HG03354 (cell line): ENCODE measurements at regions not wholly inside any gene's neighbourhood (a gene's known extent, or its start where the extent isn't known, plus 50 kb on each side); places are given as distances from the start of the nearest gene placed in this dataset.
"Not testable (repeated sequence)": the region's sequence is repeated elsewhere in the genome, so short reads cannot be mapped to it uniquely, and the experiment has no call there.

Experiments used
- ATAC-seq: cut with Tn5 transposase; IDR thresholded peaks from one replicate; pipeline ENCODE4 v1.9.1; 2021; ENCODE audit warnings: mild to moderate bottlenecking; ENCODE audit not compliant: unreplicated experiment, poor library complexity, severe bottlenecking

DNA sequence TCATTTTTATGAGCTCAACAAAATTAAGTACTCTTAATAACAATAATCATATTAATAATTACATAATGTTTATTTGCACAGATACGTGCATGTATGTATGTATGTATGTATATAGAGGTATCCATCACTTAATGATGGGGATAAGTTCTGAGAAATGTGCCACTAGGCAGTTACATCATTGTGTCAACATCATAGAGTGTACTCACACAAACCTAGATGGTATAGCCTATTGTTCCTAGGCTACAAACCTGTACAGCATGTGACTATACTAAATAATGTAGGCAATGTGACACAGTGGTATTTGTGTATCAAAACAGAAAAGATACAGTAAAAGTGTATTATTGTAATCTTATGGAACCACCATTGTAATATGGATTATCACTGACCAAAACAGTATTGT lies 874.7 kb upstream of the GBE1 start:
- no peak for ATAC-seq

DNA sequence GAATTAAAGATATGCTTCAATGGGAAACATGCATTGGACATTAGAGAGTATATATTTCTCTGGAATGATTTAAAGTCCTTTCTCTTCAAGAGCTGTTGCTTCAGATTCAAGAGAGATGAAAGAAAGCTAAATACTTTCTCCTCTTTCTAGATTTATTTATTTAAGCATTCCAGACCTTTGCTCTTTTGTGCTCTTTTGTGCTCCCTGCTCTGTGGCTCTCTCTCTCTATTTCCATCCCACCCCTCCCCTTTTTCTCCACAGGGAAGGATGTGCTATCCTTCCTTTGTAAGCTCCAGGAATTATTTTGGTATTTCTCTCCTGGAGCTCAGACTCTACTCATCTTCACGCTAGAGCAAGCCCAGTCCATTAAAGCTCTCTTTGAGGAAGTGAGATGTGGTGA lies 871.9 kb upstream of the GBE1 start:
- no peak for ATAC-seq

DNA sequence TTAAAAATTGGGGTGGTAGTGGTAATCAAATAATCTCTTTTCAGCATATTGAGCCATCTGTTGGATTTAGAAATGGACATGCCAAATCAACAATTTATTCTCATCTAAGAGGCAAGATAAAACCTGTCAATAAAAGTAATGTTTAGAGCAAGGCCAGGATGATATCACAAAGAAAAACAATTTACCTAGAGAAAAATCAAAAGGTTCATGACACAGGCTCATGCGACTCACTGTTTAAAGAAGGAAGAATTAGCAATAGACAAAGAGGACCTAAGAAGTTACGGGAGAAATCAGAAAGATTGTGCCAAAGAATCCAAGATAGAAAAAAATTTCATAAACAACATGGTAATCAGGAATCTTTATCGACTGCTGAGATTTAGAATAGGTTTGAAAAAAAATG lies 868.5 kb upstream of the GBE1 start:
- no peak for ATAC-seq

DNA sequence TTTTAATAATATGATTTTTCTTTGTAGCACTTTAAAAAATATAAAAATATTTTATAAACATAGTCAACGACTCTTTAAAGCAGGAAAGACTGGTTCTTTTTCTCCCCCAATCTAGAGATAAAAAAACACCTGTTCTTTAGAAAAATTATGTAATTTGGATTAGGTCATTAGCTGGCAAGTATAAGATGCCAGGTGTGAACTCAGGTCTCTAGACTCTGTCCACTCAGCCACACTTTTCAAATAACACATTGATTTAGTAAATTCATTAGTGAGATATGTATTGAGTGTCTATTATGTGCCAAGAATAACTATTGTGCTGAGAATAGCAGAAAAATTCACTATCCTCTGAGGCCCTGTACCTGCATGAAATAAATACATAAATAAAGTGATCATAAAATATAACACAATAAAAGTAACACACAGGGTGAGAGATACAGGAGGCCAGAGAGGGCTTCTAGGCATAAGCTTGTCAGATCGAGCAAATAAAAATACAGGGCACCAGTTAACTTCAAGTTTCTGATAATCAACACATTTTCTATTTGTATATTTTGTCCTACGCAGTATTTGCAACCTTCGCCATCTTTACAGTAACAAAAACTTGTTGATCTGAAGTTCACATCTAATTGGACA lies 867.1 kb upstream of the GBE1 start:
- ATAC-seq, result no peak

DNA sequence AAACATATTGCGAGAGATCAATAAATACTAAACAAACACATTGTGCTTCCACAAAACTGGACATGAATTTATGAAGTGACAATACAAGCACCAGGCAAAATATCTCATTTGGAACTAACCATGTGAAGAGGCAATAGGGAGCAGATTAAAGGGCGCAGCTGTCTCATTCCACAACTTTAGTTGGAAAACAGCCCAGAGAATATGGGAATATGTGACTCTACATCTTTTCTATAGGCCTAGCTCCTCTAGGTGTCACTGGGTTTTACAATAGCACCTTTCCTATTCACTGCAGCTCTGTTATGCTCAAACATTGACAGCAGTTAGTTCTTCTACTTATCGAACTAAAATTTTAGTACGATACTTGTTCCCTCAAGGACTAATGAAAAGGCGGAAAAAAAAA lies 866.3 kb upstream of the GBE1 start:
- ATAC-seq, result no peak

DNA sequence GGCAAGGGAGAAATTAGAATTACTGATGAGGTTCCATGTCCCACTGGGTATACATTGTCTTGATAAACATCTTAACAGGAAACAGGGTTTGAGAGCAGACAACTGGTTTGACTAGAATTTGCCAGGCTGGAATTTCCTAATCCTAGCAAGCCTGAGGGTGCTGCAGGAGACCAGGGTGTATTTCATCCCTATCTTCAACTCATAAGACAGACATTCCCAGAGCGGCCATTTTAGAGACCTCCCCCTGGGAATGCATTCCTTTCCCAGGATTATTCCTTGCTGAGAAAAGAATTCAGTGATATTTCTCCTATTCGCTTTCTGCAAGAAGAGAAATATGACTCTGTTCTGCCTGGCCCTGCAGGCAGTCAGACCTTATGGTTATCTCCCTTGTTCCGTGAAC lies 859.3 kb upstream of the GBE1 start:
- not testable (repeated sequence) for ATAC-seq

DNA sequence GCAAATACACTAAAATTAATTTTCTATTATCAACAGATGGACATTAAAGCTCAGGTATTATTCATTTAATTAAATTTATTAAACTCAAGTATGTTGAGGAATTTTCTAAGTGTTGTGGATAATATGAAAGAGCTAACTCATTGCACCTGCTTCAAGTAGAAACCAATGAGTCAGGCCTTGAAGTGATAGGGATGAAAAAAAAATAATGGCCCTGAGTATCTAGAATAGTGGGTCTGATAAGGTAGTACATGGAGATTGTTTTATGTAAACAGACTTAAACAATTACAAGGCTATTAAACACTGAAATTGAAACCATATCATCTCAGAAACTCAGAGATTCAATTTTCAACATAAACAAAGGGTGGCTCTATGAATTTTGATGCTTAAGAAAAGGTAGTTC lies 857.1 kb upstream of the GBE1 start:
- no peak for ATAC-seq

DNA sequence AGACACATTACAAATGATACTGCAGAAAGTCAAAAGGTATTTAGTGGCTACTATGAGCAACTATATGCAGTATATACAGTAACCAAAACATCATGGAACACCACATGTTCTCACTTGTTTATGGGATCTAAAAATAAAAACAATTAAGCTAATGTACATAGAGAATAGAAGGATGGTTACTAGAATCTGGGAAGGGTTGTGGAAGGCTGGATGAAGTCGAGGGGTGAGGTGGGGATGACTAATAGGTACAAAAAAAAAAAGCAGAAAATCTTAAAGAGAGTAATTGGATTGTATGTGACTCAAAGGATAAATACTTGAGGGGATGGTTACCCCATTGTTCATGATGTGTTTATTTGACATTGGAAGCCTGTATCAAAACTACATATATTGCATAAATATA lies 848.8 kb upstream of the GBE1 start:
- ATAC-seq, result no peak

DNA sequence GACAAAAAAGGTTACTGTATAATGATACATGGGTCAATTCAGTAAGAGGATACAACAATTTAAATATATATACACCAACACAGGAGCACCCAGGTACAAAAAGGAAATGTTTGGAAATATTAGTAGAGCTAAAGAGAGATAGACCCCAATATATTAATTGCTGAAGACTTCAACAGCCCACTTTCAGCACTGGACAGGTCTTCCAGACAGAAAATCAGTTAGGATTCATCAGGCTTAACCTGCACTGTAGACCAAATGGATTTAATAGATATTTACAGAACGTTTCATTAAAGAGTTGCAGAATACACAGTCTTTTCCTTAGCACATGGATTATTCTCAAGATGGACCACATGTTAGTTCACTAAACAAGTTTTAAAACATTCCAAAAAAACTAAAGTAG lies 845.9 kb upstream of the GBE1 start:
- ATAC-seq, result no peak

DNA sequence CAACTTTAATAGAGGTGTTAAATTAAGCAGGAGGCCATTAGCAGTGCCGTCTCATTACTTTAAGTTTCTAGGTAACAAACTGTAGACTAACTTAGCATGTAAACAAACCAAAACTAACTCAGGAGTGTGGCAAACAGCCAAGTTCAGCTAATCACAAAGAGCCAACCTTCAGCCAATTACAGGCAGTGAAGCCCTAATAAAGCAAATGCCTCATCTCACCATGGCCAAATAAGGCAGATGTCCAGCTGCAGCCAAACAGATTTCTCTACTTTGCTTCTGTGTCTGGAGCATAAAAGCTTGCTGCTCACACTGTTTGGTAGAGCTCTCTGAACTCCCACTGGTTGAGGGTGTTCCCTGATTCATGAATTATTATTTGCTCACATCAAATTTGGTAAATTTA lies 835.4 kb upstream of the GBE1 start:
- no peak for ATAC-seq

DNA sequence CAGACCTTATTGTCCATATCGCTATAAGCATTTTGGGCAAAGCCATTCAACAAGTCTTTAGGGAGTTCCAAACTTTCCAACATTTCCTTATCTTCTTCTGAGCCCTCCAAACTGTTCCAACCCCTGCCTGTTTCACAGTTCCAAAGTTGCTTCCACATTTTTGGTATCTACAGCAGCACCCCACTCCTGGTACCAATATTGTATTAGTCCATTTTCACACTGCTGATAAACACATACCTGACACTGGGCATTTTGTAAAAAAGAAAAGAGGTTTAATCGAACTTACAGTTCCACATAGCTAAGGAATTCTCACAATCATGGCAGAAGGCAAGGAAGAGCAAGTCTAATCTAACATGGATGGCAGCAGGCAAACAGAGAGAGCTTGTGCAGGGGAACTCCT lies 834.1 kb upstream of the GBE1 start:
- no peak for ATAC-seq

DNA sequence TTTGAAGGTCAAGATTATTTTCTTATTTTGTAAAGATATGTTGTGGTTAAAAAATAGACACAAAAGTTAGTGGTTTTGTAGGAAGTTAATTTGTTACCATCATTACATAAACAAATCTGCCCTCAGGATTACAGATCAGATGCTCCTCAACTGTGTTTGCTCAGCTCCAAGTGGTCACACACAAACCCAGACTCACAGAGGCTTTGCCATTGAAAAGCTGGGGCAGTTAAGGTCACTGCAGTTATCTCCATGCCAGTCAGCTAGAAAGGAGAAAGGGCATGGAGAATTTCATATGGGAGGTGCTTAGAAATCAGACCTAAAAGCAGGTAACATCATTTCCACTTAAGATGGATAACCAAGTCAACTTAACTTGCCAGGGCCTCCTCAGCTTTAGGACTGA lies 825.7 kb upstream of the GBE1 start:
- no peak for ATAC-seq

DNA sequence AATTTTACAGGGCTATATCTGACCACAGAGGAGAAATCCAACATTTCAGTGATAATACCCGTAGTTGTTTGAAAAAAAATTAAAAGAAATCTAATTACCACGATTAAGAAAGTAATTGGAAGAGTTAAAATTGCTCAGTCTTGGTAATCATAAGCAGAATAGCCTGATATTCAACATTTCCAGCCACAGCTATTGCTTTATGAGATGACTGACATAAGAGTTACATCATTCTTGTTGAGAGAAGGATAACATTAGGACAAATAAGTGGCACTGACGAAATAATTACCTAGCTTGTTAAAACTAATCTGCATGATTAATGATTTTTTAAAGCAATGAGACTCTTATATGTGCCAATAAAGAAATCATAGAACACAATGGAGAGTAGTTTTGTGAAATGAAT lies 825.0 kb upstream of the GBE1 start:
- no peak for ATAC-seq

DNA sequence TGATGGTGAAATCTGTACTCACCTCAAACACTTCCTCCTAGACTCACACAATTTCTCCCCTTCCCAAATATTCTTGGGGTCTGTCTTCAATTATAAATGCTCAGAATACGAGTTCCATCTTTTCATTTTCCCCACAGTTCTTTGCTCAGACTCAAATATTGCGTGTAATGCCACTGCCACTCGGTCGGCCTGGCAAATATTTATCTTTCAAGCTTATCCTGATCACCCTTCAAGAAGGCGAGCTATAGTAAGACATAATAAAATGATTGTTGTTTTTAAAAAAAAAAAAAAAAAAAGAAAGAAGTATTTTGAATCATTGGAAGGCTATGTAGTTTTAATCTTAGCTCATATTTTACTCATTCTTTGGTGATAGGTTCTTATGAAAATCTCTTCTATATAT lies 824.6 kb upstream of the GBE1 start:
- ATAC-seq, result not testable (repeated sequence)

DNA sequence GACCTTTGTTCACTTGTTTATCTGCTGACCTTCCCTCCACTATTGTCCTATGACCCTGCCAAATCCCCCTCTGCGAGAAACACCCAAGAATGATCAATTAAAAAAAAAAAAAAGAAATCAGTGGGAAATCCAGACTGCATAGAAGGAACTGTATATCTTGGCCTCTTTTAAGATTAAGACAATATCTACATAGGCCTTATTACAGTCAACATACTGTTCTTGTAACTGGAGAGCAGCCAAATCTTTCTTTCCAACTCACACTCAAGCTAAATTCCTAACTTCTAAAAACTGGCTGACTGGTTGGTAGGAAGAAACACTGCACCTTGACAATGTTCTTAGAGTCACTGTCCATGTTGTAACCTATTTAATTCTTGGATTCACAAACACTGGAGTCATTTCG lies 824.1 kb upstream of the GBE1 start:
- ATAC-seq, result not testable (repeated sequence)

DNA sequence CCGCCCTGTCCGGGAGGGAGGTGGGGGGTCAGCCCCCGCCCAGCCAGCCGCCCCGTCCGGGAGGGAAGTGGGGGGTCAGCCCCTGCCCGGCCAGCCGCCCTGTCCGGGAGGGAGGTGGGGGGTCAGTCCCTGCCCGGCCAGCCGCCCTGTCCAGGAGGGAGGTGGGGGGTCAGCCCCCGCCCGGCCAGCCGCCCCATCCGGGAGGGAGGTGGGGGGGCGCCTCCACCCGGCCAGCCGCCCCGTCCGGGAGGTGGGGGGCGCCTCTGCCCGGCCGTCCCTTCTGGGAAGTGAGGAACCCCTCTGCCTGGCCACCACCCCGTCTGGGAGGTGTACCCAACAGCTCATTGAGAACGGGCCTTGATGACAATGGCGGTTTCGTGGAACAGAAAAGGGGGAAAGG lies 823.4 kb upstream of the GBE1 start:
- not testable (repeated sequence) for ATAC-seq

DNA sequence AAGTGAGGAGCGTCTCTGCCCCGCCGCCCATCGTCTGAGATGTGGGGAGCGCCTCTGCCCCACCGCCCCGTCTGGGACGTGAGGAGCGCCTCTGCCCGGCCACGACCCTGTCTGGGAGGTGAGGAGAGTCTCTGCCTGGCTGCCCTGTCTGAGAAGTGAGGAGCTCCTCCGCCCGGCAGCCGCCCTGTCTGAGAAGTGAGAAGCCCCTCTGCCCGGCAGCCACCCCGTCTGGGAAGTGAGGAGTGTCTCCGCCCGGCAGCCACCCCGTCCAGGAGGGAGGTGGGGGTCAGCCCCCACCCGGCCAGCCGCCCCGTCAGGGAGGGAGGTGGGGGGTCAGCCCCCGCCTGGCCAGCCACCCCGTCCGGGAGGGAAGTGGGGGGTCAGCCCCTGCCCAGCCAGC lies 823.0 kb upstream of the GBE1 start:
- not testable (repeated sequence) for ATAC-seq

DNA sequence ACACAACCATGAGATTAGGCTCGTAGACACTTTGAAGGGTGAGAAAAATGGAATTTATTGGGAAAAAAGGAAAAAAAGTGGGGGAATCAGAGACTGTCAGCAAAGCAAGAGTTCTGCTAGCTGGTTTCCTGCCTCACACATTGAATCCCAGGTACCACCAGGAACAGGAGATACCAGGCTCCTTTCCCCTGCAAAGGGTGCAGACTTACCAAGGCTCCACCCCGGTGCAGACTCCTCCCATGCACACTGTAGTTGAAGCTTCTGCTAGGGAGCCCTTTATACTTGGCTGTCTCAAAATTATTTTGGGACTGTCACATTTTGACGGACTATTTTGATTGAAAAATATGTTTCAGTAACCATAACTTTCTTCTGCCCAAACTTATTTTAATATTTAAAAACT lies 819.9 kb upstream of the GBE1 start:
- no peak for ATAC-seq

DNA sequence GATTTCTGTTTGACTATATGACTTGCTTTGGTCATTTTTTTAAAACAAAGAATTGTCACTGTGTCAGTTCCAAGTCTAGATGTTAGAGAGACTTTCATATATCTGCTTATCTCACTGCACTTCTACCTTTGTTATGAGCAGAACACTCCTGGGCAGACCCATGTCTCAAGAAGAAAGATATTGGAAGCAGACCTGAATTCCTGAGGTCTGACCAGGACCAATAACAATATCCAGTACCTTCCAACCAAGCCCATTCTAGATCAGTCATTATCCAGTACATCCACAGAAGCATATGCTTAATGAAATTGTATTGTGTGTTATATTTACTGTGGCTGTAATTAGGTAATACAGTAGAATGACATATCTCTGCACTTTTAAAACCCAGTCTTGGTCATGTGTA lies 811.3 kb upstream of the GBE1 start:
- no peak for ATAC-seq

DNA sequence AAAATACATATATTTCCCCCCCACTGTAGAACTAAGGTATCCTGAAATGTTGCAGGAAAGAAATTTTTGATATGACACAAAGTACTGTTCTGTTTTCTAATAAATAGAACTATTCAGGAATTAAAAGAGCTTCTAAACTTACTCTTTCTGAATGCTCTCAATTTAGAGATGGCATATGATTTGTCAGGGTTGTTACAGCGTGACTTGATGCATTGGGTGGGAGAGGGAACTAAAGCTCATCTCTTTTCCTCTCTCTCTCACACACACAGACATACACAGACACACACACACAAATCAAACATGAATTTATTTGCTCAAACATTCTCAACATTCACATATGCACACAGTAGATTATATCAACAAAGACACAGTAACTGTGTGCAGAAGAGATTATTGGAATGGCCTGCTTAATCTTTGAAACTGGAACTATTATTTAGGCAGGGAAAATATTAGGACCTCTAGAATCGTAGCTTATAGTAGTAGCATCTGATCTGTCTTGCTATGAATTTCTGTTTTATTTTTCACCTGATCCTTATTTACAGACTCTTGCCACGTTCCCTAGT lies 807.4 kb upstream of the GBE1 start:
- ATAC-seq, result no peak

DNA sequence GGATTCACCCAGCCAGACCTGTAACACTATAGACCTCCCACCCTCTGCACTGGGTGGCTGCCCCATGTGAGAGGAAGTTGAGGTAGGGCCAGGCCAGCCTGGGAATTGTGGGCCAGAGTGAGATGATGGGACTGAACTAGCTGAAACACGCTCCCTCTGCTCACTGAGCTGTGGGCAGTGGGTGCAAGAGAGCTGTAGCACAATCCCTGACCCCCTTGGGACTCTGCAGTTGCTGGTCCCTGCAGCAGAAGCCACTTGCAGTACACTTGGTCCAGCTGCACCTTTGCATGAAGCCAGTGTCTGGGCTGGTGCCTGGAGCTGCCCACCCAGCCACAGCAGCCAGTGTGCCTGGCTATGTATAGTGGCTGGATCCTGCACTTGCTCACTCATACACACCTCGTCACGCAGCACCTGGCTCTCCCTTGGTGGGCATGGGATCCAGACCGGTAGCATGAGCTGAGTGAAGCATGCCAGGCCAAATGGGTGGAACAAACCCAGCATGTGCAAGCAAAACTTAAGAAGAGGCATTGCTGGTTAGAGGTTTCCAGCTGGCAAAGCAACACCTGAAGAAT lies 805.7 kb upstream of the GBE1 start:
- no peak for ATAC-seq

DNA sequence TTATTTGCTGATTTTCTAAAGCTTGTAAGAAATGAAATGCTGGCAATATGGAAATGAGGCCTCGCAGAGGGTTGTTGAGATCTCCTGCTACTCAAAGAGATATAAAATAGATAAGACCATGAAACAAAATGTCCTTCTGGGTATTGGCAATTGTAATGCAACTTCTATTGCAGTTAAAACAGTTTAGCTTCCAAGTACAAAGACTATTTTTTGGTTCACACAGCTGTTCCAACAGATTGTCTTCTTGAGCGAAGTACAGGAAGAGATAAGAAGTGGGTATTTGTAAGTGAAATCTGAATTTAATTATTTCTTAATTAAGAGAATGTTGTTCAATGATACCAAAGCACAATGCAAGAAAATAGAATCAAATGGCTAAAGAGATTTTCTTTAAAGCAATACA lies 801.5 kb upstream of the GBE1 start:
- ATAC-seq, result no peak
